GM12878 (cell line): ENCODE measurements at regions not wholly inside any gene's neighbourhood (a gene's known extent, or its start where the extent isn't known, plus 50 kb on each side); places are given as distances from the start of the nearest gene placed in this dataset.

Experiments used
- ATAC-seq: fragments of 200-7000 bp; cut with Tn5 transposase; 3 replicates; pipeline ENCODE4 v1.9.1; 2020; ENCODE audit warnings: mild to moderate bottlenecking, moderate library complexity
- BruUV-seq: library from RNA; stranded (reverse); fragments of 400-500 nt; replicated peaks from 2 replicates; lab custom pipeline; 2021; lab: Mats Ljungman, UMichigan
- CTCF ChIA-PET: fragments of 300-600 bp; sonication (Branson Sonifier 250); formaldehyde crosslinking; extraction: SDS; loops from one replicate; lab custom pipeline; 2021; ENCODE audit warnings: inconsistent platforms; lab: Yijun Ruan, JAX
- POLR2A ChIA-PET: fragments of 350-600 bp; formaldehyde crosslinking; extraction: SDS; loops from one replicate; lab custom pipeline; 2021; ENCODE audit warnings: inconsistent platforms; lab: Charles Lee
- RAD21 ChIA-PET: fragments of 300-600 bp; sonication (Branson Sonifier 250); formaldehyde crosslinking; loops from one replicate; lab custom pipeline; 2023; ENCODE audit warnings: antibody characterized with exemption; ENCODE audit not compliant: unreplicated experiment; lab: Charles Lee
- SMC1A ChIA-PET: fragments of 300-600 bp; sonication (Branson Sonifier 250); formaldehyde crosslinking; loops from one replicate; lab custom pipeline; 2023; ENCODE audit not compliant: unreplicated experiment, uncharacterized antibody; lab: Charles Lee
- DNase-seq: peaks from one replicate; pipeline ENCODE4 v3.0.0-alpha.2; 2011; ENCODE audit warnings: low read depth, low spot score
- FAIRE-seq: peaks from 3 replicates; lab custom pipeline; 2011; peaks lifted over from hg19 to GRCh38; lab: Jason Lieb, UNC
- H2AFZ ChIP-seq: 2 replicates; pipeline ENCODE4 v1.6.0; 2011; ENCODE audit warnings: low read depth, low read length, control low read depth; ENCODE audit not compliant: control insufficient read depth
- H3K27ac ChIP-seq: 2 replicates; pipeline ENCODE4 v1.5.1; 2011; ENCODE audit warnings: control low read depth; ENCODE audit not compliant: control insufficient read depth, insufficient read depth
- H3K27me3 ChIP-seq, 2 experiments: replicated peaks in 1 of 2; 2 replicates each; pipeline versions ENCODE4 v1.6.0 to v1.6.1; 2011; ENCODE audit warnings: low read length in 1 of 2; ENCODE audit not compliant: control insufficient read depth in 2 of 2, insufficient read depth in 2 of 2
- H3K36me3 ChIP-seq, 2 experiments: 2 replicates each; pipeline ENCODE4 v1.5.1; 2011; ENCODE audit warnings: low read length in 1 of 2; ENCODE audit not compliant: control insufficient read depth in 2 of 2, insufficient read depth in 2 of 2
- H3K4me1 ChIP-seq: 2 replicates; pipeline ENCODE4 v1.6.1; 2011; ENCODE audit warnings: mild to moderate bottlenecking, low read length, moderate library complexity, mixed read lengths; ENCODE audit not compliant: control insufficient read depth, insufficient read depth
- H3K4me2 ChIP-seq: 2 replicates; pipeline ENCODE4 v1.6.0; 2011; ENCODE audit warnings: control low read depth; ENCODE audit not compliant: control insufficient read depth, insufficient read depth
- H3K4me3 ChIP-seq: fragments of 200-600 bp; sonication (generic); 2 replicates; pipeline ENCODE4 v1.5.1; 2016
- H3K79me2 ChIP-seq: 2 replicates; pipeline ENCODE4 v1.6.0; 2011; ENCODE audit warnings: low read length; ENCODE audit not compliant: control insufficient read depth, insufficient read depth
- H3K9ac ChIP-seq: 2 replicates; pipeline ENCODE4 v1.8.0; 2011; ENCODE audit warnings: low read length, control low read depth, mixed read lengths; ENCODE audit not compliant: control insufficient read depth, insufficient read depth
- H3K9me3 ChIP-seq: replicated peaks from 3 replicates; pipeline ENCODE4 v1.5.1; 2011; ENCODE audit warnings: mild to moderate bottlenecking, low read length; ENCODE audit not compliant: control insufficient read depth, insufficient read depth
- H4K20me1 ChIP-seq: 2 replicates; pipeline ENCODE4 v1.6.0; 2011; ENCODE audit not compliant: control insufficient read depth, insufficient read depth
- BACH1 ChIP-seq: fragments of 450-650 bp; IDR thresholded peaks from 2 replicates; pipeline ENCODE4 v1.6.1; 2017; ENCODE audit warnings: mild to moderate bottlenecking, borderline replicate concordance
- CHD2 ChIP-seq: IDR thresholded peaks from 2 replicates; pipeline ENCODE4 v1.6.1; 2011; ENCODE audit warnings: low read depth, low read length, improper control_type of control experiment, borderline replicate concordance
- CREM ChIP-seq: IDR thresholded peaks from 2 replicates; pipeline ENCODE4 v1.6.1; 2014; ENCODE audit warnings: antibody characterized with exemption, low read depth
- HDAC6 ChIP-seq: fragments of 200-600 bp; sonication (generic); IDR thresholded peaks from one replicate; pipeline ENCODE4 v1.8.0; 2017; ENCODE audit warnings: antibody characterized with exemption; ENCODE audit not compliant: unreplicated experiment
- NR2C1 ChIP-seq: fragments of 450-650 bp; IDR thresholded peaks from 2 replicates; pipeline ENCODE4 v1.6.1; 2017; ENCODE audit warnings: antibody characterized with exemption, mild to moderate bottlenecking, moderate library complexity
- POLR2AphosphoS5 ChIP-seq: IDR thresholded peaks from 2 replicates; pipeline ENCODE4 v1.6.1; 2011; ENCODE audit warnings: mild to moderate bottlenecking, low read length, inconsistent platforms
- RAD21 ChIP-seq: IDR thresholded peaks from 2 replicates; pipeline ENCODE4 v1.6.1; 2011; ENCODE audit warnings: mild to moderate bottlenecking, low read depth, low read length, moderate library complexity; ENCODE audit not compliant: insufficient read depth
- SMAD5 ChIP-seq: IDR thresholded peaks from 2 replicates; pipeline ENCODE4 v1.6.1; 2016; ENCODE audit warnings: antibody characterized with exemption, low read depth
- ZNF274 ChIP-seq: IDR thresholded peaks from one replicate; pipeline ENCODE4 v1.8.0; 2011; ENCODE audit not compliant: insufficient read length, insufficient read depth
- WGBS: methylation state at CpG from one replicate; pipeline ENCODE4 v1.1.6; 2016; ENCODE audit warnings: low lambda C conversion rate; ENCODE audit not compliant: insufficient replicate concordance, insufficient coverage; ENCODE audit errors: missing lambda C conversion rate; 5-methylcytosine and 5-hydroxymethylcytosine counted together
- in situ Hi-C: fragments of 300-500 bp; cut with MboI; formaldehyde crosslinking; loops from 9 replicates; pipeline ENCODE4 v1.14.3; 2018; ENCODE audit warnings: mixed read lengths
- intact Hi-C: fragments of 100-400 bp; cut with micrococcal nuclease; formaldehyde crosslinking; loops from one replicate; pipeline ENCODE4 v1.14.2; 2022; ENCODE audit not compliant: unreplicated experiment
- TF ChIP-seq, protein P1 (sequence below): fragments of 450-650 bp; IDR thresholded peaks from 2 replicates; pipeline ENCODE4 v1.6.1; 2017; ENCODE audit warnings: mild to moderate bottlenecking, moderate library complexity
- TF ChIP-seq, protein P2 (sequence below): IDR thresholded peaks from 2 replicates; pipeline ENCODE4 v1.6.1; 2011; ENCODE audit warnings: mild to moderate bottlenecking, low read depth, low read length, moderate library complexity; ENCODE audit not compliant: insufficient replicate concordance
- TF ChIP-seq, protein P3 (sequence below): IDR thresholded peaks from 2 replicates; pipeline ENCODE4 v1.6.1; 2012; ENCODE audit warnings: improper control_type of control experiment, low read depth, low read length; ENCODE audit not compliant: insufficient replicate concordance

DNA sequence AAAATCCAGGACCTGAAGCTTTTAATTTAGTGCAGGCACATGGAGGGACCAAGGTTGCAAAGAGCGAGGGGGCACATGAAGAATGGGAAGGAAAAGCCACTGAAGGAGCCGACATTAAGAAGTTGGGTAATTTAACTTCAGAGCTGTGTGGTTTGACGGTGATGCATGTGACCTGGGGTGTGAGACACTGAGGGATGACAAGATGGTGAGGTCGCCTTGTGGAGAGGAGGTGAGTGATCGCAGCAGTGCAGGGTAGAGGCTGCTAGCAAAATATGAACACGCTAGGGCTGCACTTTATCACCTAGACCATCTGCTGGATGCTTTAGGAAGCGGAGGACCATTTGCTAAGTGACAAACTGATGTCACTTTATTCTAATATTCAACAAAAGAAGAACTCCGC lies 339.0 kb upstream of the KIF2A start (continued):
- TF ChIP-seq, protein P1, sequence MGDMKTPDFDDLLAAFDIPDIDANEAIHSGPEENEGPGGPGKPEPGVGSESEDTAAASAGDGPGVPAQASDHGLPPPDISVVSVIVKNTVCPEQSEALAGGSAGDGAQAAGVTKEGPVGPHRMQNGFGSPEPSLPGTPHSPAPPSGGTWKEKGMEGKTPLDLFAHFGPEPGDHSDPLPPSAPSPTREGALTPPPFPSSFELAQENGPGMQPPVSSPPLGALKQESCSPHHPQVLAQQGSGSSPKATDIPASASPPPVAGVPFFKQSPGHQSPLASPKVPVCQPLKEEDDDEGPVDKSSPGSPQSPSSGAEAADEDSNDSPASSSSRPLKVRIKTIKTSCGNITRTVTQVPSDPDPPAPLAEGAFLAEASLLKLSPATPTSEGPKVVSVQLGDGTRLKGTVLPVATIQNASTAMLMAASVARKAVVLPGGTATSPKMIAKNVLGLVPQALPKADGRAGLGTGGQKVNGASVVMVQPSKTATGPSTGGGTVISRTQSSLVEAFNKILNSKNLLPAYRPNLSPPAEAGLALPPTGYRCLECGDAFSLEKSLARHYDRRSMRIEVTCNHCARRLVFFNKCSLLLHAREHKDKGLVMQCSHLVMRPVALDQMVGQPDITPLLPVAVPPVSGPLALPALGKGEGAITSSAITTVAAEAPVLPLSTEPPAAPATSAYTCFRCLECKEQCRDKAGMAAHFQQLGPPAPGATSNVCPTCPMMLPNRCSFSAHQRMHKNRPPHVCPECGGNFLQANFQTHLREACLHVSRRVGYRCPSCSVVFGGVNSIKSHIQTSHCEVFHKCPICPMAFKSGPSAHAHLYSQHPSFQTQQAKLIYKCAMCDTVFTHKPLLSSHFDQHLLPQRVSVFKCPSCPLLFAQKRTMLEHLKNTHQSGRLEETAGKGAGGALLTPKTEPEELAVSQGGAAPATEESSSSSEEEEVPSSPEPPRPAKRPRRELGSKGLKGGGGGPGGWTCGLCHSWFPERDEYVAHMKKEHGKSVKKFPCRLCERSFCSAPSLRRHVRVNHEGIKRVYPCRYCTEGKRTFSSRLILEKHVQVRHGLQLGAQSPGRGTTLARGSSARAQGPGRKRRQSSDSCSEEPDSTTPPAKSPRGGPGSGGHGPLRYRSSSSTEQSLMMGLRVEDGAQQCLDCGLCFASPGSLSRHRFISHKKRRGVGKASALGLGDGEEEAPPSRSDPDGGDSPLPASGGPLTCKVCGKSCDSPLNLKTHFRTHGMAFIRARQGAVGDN: no peak
- TF ChIP-seq CREM (no peak), BACH1 (no peak)

DNA sequence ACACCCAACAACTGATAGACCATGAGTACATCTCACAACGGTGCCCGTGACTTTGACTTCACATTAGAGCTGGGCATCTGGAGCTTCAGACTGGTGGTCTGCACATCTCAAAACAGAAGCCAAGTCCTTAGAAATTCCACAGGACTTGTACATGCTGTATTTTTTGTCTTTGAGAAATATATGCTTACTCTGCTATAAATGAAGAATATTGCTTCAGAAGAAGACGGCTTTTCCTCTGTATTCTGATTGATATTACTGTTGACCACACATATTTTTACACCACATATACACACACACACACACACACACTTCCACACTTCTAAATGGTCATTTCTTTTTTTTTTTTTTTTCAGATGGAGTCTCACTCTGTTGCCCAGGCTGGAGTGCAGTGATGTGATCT lies 338.3 kb upstream of the KIF2A start:
- POLR2A ChIA-PET: interaction anchor here (1.2 kb wide), 1 partner anchor 145 kb away, joined by 3 read pairs; no protein-coding TSS in a partner anchor
- no peaks in the 10 kb centered on the region for H3K36me3 ChIP-seq
- H2AFZ ChIP-seq: no peak overlapping the region
- SMC1A ChIA-PET: no interaction called here
- RAD21 ChIA-PET: no interaction called here
- no peak overlapping the region for H3K4me3 ChIP-seq
- no peak overlapping the region for H3K4me2 ChIP-seq
- in situ Hi-C loops: no loop called here
- intact Hi-C loops: no loop called here
- no peak for TF ChIP-seq CHD2
- TF ChIP-seq POLR2AphosphoS5: no peak
- TF ChIP-seq, protein P2, sequence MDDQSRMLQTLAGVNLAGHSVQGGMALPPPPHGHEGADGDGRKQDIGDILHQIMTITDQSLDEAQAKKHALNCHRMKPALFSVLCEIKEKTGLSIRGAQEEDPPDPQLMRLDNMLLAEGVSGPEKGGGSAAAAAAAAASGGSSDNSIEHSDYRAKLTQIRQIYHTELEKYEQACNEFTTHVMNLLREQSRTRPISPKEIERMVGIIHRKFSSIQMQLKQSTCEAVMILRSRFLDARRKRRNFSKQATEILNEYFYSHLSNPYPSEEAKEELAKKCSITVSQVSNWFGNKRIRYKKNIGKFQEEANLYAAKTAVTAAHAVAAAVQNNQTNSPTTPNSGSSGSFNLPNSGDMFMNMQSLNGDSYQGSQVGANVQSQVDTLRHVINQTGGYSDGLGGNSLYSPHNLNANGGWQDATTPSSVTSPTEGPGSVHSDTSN: no peak
- TF ChIP-seq, protein P3, sequence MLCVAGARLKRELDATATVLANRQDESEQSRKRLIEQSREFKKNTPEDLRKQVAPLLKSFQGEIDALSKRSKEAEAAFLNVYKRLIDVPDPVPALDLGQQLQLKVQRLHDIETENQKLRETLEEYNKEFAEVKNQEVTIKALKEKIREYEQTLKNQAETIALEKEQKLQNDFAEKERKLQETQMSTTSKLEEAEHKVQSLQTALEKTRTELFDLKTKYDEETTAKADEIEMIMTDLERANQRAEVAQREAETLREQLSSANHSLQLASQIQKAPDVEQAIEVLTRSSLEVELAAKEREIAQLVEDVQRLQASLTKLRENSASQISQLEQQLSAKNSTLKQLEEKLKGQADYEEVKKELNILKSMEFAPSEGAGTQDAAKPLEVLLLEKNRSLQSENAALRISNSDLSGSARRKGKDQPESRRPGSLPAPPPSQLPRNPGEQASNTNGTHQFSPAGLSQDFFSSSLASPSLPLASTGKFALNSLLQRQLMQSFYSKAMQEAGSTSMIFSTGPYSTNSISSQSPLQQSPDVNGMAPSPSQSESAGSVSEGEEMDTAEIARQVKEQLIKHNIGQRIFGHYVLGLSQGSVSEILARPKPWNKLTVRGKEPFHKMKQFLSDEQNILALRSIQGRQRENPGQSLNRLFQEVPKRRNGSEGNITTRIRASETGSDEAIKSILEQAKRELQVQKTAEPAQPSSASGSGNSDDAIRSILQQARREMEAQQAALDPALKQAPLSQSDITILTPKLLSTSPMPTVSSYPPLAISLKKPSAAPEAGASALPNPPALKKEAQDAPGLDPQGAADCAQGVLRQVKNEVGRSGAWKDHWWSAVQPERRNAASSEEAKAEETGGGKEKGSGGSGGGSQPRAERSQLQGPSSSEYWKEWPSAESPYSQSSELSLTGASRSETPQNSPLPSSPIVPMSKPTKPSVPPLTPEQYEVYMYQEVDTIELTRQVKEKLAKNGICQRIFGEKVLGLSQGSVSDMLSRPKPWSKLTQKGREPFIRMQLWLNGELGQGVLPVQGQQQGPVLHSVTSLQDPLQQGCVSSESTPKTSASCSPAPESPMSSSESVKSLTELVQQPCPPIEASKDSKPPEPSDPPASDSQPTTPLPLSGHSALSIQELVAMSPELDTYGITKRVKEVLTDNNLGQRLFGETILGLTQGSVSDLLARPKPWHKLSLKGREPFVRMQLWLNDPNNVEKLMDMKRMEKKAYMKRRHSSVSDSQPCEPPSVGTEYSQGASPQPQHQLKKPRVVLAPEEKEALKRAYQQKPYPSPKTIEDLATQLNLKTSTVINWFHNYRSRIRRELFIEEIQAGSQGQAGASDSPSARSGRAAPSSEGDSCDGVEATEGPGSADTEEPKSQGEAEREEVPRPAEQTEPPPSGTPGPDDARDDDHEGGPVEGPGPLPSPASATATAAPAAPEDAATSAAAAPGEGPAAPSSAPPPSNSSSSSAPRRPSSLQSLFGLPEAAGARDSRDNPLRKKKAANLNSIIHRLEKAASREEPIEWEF: no peak
- TF ChIP-seq SMAD5: no peak
- no peak for TF ChIP-seq RAD21
- TF ChIP-seq HDAC6: no peak
- TF ChIP-seq ZNF274: no peak
- TF ChIP-seq NR2C1: no peak
- CTCF ChIA-PET: no interaction called here
- 8% methylated on average over 3 of the region's 3 CpGs for WGBS
- H3K27ac ChIP-seq: no peak overlapping the region
- DNase-seq (no peak), FAIRE-seq (no peak), ATAC-seq (no peak)
- H3K4me1 ChIP-seq: no peaks in the 10 kb centered on the region
- H3K79me2 ChIP-seq: no peaks in the 10 kb centered on the region
- BruUV-seq: no TSS peak
- H3K27me3 ChIP-seq: no peaks in the 10 kb centered on the region; a peak in 1 of 4 replicates
- no peaks in the 10 kb centered on the region for H4K20me1 ChIP-seq
- H3K9me3 ChIP-seq: no peaks in the 10 kb centered on the region
- no peak overlapping the region for H3K9ac ChIP-seq
